Peyer's patch (tissue), 4 donors: ENCODE measurements at regions not wholly inside any gene's neighbourhood (a gene's known extent, or its start where the extent isn't known, plus 50 kb on each side); places are given as distances from the start of the nearest gene placed in this dataset.
A peak's percentile ranks its signal among the peaks of the same experiment; 100 is the strongest.

Experiments used
- DNase-seq, 3 donors: peaks; one replicate each; pipeline ENCODE4 v3.0.0-alpha.2; 2017 to 2019
- H3K27ac ChIP-seq, 4 donors: fragments of 200-600 bp; sonication (generic); one replicate each; pipeline ENCODE4 v1.5.1; 2016 to 2019
- H3K27me3 ChIP-seq, 2 donors: fragments of 200-600 bp; sonication (generic); one replicate each; pipeline ENCODE4 v1.5.1; 2019
- H3K36me3 ChIP-seq, 3 donors: fragments of 200-600 bp; sonication (generic); one replicate each; pipeline ENCODE4 v1.5.1; 2016 to 2019
- H3K4me1 ChIP-seq, 4 donors: fragments of 200-600 bp; sonication (generic); one replicate each; pipeline ENCODE4 v1.5.1; 2016 to 2019
- H3K4me3 ChIP-seq, 4 donors: fragments of 200-600 bp; sonication (generic); 1 replicate in 3 of 4; 2 replicates in 1 of 4; pipeline ENCODE4 v1.5.1; 2016 to 2019; ENCODE audit warnings: mild to moderate bottlenecking in 1 of 4
- H3K9me3 ChIP-seq, 4 donors: fragments of 200-600 bp; sonication (generic); one replicate each; pipeline ENCODE4 v1.5.1; 2016 to 2019; ENCODE audit warnings: mild to moderate bottlenecking in 1 of 4
- POLR2A ChIP-seq, 2 donors: fragments of 450-650 bp; IDR thresholded peaks; one replicate each; pipeline ENCODE4 v1.5.1; 2017; ENCODE audit warnings: antibody characterized with exemption in 2 of 2, mild to moderate bottlenecking in 2 of 2, moderate library complexity in 2 of 2
- TF ChIP-seq, protein P1 (sequence below), 6 experiments: fragments of 450-650 bp in 4 of 6; fragments of 200-600 bp in 2 of 6; sonication (generic) in 1 of 6; IDR thresholded peaks; one replicate each; pipeline ENCODE4 v1.5.1; 2017 to 2019; ENCODE audit warnings: antibody characterized with exemption in 6 of 6, mild to moderate bottlenecking in 3 of 6, moderate library complexity in 1 of 6

DNA sequence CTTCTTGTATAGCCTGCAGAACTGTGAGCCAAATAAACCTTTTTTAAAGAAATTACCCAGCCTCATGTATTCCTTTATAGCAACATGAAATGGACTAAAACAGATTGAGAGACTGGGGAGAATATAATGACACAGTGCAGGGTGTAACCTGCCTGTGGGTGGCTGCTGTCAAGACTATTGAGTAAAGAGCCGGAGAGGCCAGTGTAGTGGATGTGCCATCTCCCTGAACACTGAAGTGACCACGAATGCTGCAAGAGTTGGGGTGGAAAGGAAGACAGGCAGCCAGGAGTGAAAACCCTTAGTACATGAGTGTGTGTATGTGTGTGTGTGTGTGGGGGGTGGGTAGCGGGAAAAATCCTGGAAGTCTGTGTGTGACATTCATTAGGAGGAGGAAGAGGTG, 55.2 kb upstream of the FLT1 start:
- H3K27ac ChIP-seq: no peak overlapping the region
- no peaks in the 10 kb centered on the region for H3K36me3 ChIP-seq
- TF ChIP-seq, protein P1, sequence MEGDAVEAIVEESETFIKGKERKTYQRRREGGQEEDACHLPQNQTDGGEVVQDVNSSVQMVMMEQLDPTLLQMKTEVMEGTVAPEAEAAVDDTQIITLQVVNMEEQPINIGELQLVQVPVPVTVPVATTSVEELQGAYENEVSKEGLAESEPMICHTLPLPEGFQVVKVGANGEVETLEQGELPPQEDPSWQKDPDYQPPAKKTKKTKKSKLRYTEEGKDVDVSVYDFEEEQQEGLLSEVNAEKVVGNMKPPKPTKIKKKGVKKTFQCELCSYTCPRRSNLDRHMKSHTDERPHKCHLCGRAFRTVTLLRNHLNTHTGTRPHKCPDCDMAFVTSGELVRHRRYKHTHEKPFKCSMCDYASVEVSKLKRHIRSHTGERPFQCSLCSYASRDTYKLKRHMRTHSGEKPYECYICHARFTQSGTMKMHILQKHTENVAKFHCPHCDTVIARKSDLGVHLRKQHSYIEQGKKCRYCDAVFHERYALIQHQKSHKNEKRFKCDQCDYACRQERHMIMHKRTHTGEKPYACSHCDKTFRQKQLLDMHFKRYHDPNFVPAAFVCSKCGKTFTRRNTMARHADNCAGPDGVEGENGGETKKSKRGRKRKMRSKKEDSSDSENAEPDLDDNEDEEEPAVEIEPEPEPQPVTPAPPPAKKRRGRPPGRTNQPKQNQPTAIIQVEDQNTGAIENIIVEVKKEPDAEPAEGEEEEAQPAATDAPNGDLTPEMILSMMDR (IDR thresholded peaks at IDR 0.05): no peak
- TF ChIP-seq POLR2A (IDR thresholded peaks at IDR 0.05): no peak
- no peaks in the 10 kb centered on the region for H3K27me3 ChIP-seq
- no peaks in the 10 kb centered on the region for H3K9me3 ChIP-seq
- peaks cover 0 to 9% (median 0%) of the 10 kb centered on the region in 4 donors for H3K4me1 ChIP-seq
- DNase-seq: no peak
- no peak overlapping the region for H3K4me3 ChIP-seq

DNA sequence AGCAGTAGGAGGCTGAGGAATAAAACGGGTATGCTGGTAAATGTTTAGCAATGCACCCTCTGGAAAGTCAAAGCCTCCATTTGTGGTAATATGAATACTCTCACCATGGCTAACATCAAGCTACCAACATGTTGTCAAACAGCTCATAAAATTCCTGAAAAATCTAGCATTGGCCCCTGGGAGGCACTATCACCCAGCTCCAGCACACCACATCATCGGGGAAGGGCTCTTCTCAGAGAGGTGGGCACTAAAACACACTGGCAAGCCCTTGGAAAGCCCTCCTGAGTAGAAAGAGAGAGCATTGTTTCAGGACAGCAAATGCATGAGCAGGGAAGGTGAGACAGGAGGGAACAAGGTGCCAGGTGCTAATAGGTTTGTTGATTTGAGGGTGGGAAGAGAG, 53.9 kb upstream of the FLT1 start:
- Histone ChIP-seq H3K36me3 (no peaks in the 10 kb centered on the region), H3K9me3 (peaks cover 0 to 2% (median 0%) of the 10 kb centered on the region in 4 donors), H3K4me3 (no peak overlapping the region), H3K27me3 (no peaks in the 10 kb centered on the region), H3K27ac (no peak overlapping the region), H3K4me1 (peaks cover 0 to 11% (median 0%) of the 10 kb centered on the region in 4 donors)
- no peak for DNase-seq
- TF ChIP-seq POLR2A (IDR thresholded peaks at IDR 0.05): no peak
- TF ChIP-seq, protein P1 (IDR thresholded peaks at IDR 0.05): no peak

DNA sequence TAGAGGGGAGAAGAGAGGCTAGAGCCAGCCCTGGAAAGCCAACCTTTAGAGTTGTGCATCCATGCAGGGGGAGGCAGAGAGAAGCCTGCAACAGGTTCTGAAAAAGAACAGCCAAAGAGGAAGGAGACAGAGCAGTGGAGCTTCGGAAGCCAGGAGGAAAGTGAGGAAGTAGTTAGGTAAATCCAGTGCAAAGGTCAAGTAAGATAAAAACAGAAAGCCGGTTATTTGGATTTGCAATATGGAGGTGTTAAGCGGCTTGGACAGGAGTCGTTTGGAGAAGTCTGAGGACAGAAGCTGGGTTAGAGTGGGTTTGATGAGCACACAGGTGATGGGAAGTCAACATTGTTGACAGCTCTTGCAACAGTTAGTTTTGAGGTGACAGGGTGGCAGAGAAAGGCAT, 53.5 kb upstream of the FLT1 start:
- Histone ChIP-seq H3K27me3 (no peaks in the 10 kb centered on the region), H3K27ac (no peak overlapping the region), H3K36me3 (no peaks in the 10 kb centered on the region), H3K4me3 (no peak overlapping the region), H3K4me1 (peaks cover 0 to 11% (median 0%) of the 10 kb centered on the region in 4 donors), H3K9me3 (peaks cover 0 to 6% (median 0%) of the 10 kb centered on the region in 4 donors)
- no peak for TF ChIP-seq POLR2A (IDR thresholded peaks at IDR 0.05)
- TF ChIP-seq, protein P1 (IDR thresholded peaks at IDR 0.05): no peak
- no peak for DNase-seq

DNA sequence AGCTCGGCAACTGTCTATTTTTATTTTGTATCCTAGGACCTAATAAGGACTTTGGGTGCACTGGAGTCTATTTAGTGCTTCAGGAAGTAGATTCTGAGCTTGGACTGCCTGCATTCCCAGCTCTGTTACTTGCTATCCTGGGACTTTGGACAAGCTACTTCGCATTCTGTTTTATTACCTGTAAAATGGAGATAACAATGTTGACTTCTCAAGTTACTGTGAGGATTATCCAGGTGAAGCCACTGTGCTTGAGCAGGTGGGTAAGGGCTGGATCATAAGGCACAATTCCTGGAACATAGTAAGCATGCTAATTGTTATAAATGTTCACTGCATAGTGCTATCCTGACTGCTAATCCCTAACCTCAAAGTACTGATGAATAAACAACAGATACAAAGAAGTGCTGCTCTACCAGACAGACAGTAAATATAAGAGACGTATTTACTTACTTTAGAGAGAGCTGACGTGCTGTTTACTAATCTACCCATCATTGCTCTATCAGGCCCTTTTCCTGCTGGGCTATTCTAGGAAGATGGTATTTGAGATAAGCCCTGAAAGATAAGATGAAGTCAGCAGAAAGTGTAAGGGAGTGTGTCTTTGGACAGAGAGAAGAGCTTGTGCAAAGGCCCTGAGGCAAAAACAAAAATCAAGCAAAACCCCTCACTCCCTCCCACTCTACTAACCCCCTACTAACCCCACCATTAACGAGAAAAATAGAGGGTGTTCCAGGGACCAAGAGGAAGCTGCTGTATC, 50.8 kb upstream of the FLT1 start:
- H3K4me1 ChIP-seq: peaks cover 0 to 11% (median 0%) of the 10 kb centered on the region in 4 donors
- peak overlapping the region in 2 of 4 donors; percentile 66 to 70 for H3K27ac ChIP-seq
- peaks cover 0 to 8% (median 0%) of the 10 kb centered on the region in 4 donors for H3K9me3 ChIP-seq
- H3K27me3 ChIP-seq: no peaks in the 10 kb centered on the region
- peak in 1 of 3 donors; percentile 68 for DNase-seq
- no peak overlapping the region for H3K4me3 ChIP-seq
- TF ChIP-seq, protein P1 (IDR thresholded peaks at IDR 0.05): no peak
- no peaks in the 10 kb centered on the region for H3K36me3 ChIP-seq
